ENCODE measurements at regions not wholly inside any gene's neighbourhood (a gene's known extent, or its start where the extent isn't known, plus 50 kb on each side); places are given as distances from the start of the nearest gene placed in this dataset.

GRCh38 chr15:79492065-79492464 lies 59.9 kb downstream of the MINAR1 start:
- no peak overlapping the region for H3K27ac Mint-ChIP-seq (ENCODE audit: unreplicated experiment)
- no peak for TF ChIP-seq CTCF (IDR thresholded peaks at IDR 0.05)
- H3K36me3 Mint-ChIP-seq (ENCODE audit: unreplicated experiment), result no peaks in the 10 kb centered on the region
- peaks cover 2% of the 10 kb centered on the region for H3K27me3 Mint-ChIP-seq (ENCODE audit: unreplicated experiment)
- no peak overlapping the region for H3K4me3 Mint-ChIP-seq (ENCODE audit: unreplicated experiment)
- H3K4me1 Mint-ChIP-seq (ENCODE audit: unreplicated experiment), result no peaks in the 10 kb centered on the region
- DNase-seq (ENCODE audit: extremely low spot score, unreplicated experiment), result no peak
- no peaks in the 10 kb centered on the region for H3K9me3 Mint-ChIP-seq (ENCODE audit: unreplicated experiment)

DNA sequence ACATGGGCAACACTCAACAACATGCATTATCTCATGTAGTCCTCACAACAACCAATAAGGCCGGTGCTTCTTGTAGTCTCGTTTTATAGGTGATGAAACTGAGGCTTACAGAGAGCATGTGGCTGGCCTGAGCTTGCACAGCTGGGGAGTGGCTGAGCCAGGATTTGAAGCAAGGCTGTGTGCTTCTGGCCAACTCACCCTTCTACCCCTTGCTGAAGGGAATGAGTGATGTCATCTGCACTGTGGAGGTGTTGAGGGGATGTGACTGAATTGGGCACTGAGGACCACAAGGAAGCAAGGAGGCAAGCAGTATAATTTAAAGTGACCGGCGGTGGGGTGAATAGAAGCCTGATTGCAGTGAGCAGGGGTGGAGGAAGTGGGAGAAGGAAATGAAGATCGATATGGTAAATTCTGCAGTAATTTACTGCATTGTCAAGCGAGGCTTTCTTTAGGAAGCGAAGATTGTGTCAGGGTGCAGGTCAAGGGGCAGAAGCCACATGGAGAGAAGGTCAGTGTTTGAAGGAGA lies 62.3 kb downstream of the MINAR1 start:
- Mint-ChIP-seq H3K4me1 (ENCODE audit: unreplicated experiment) (no peaks in the 10 kb centered on the region), H3K36me3 (ENCODE audit: unreplicated experiment) (no peaks in the 10 kb centered on the region), H3K27me3 (ENCODE audit: unreplicated experiment) (peaks cover 2% of the 10 kb centered on the region), H3K9me3 (ENCODE audit: unreplicated experiment) (no peaks in the 10 kb centered on the region), H3K4me3 (ENCODE audit: unreplicated experiment) (no peak overlapping the region), H3K27ac (ENCODE audit: unreplicated experiment) (no peak overlapping the region)
- DNase-seq (ENCODE audit: extremely low spot score, unreplicated experiment), result no peak
- TF ChIP-seq CTCF (IDR thresholded peaks at IDR 0.05), result no peak

- no peak overlapping the region for H3K4me3 Mint-ChIP-seq (ENCODE audit: unreplicated experiment)
- TF ChIP-seq CTCF (IDR thresholded peaks at IDR 0.05), result no peak
- H3K27me3 Mint-ChIP-seq (ENCODE audit: unreplicated experiment), result peaks cover 2% of the 10 kb centered on the region
- no peak for DNase-seq (ENCODE audit: extremely low spot score, unreplicated experiment)
- H3K9me3 Mint-ChIP-seq (ENCODE audit: unreplicated experiment), result no peaks in the 10 kb centered on the region
- H3K36me3 Mint-ChIP-seq (ENCODE audit: unreplicated experiment), result no peaks in the 10 kb centered on the region
- no peak overlapping the region for H3K27ac Mint-ChIP-seq (ENCODE audit: unreplicated experiment)
- no peaks in the 10 kb centered on the region for H3K4me1 Mint-ChIP-seq (ENCODE audit: unreplicated experiment)
These were observed 63.0 kb downstream of the MINAR1 start for GRCh38 chr15:79494963-79495755.

DNA sequence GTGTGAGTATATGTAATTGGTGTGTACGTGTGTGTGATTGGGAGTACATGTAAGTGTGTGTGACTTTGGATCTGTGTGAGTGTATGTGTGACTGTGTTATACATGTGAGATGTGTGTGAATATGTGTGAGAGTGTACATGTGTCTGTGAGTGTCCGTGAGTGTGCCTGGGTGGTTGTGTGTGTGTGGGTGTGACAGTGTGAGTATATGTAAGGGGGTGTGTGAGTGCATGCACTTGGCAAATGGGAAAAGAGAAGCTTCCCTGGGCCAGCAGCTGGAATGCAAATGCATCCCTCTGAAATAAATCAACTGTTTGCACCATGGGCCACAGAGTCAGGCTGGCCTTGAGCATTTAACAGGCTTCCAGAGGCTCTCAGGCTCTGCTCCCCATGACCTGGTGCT lies 63.6 kb downstream of the MINAR1 start:
- no peaks in the 10 kb centered on the region for H3K9me3 Mint-ChIP-seq (ENCODE audit: unreplicated experiment)
- H3K27ac Mint-ChIP-seq (ENCODE audit: unreplicated experiment), result no peak overlapping the region
- peaks cover 2% of the 10 kb centered on the region for H3K27me3 Mint-ChIP-seq (ENCODE audit: unreplicated experiment)
- no peak overlapping the region for H3K4me3 Mint-ChIP-seq (ENCODE audit: unreplicated experiment)
- H3K36me3 Mint-ChIP-seq (ENCODE audit: unreplicated experiment), result no peaks in the 10 kb centered on the region
- no peak for TF ChIP-seq CTCF (IDR thresholded peaks at IDR 0.05)
- DNase-seq (ENCODE audit: extremely low spot score, unreplicated experiment), result no peak
- no peaks in the 10 kb centered on the region for H3K4me1 Mint-ChIP-seq (ENCODE audit: unreplicated experiment)

GRCh38 chr15:79496838-79497237 lies 64.7 kb downstream of the MINAR1 start:
- H3K4me1 Mint-ChIP-seq (ENCODE audit: unreplicated experiment), result no peaks in the 10 kb centered on the region
- DNase-seq (ENCODE audit: extremely low spot score, unreplicated experiment), result no peak
- no peaks in the 10 kb centered on the region for H3K9me3 Mint-ChIP-seq (ENCODE audit: unreplicated experiment)
- no peak for TF ChIP-seq CTCF (IDR thresholded peaks at IDR 0.05)
- H3K36me3 Mint-ChIP-seq (ENCODE audit: unreplicated experiment), result no peaks in the 10 kb centered on the region
- no peak overlapping the region for H3K27ac Mint-ChIP-seq (ENCODE audit: unreplicated experiment)
- no peak overlapping the region for H3K4me3 Mint-ChIP-seq (ENCODE audit: unreplicated experiment)
- peaks cover 2% of the 10 kb centered on the region for H3K27me3 Mint-ChIP-seq (ENCODE audit: unreplicated experiment)

Data from osteocyte (in vitro differentiated cells).